ENCODE measurements at regions not wholly inside any gene's neighbourhood (a gene's known extent, or its start where the extent isn't known, plus 50 kb on each side); places are given as distances from the start of the nearest gene placed in this dataset.

GRCh38 chr14:105836160-105836559 is 309.8 kb downstream of the TMEM121 start:
- no peak for TF ChIP-seq TSHZ2 (CRISPR knock-in tag; IDR thresholded peaks at IDR 0.05)
- no peak for TF ChIP-seq RARB (CRISPR knock-in tag; IDR thresholded peaks at IDR 0.05)
- TF ChIP-seq ESRRG (CRISPR knock-in tag; IDR thresholded peaks at IDR 0.05), result no peak
- no peak for TF ChIP-seq CSDC2 (CRISPR knock-in tag; IDR thresholded peaks at IDR 0.05)
- TF ChIP-seq POU6F1 (CRISPR knock-in tag; IDR thresholded peaks at IDR 0.05; ENCODE audit: borderline replicate concordance, low read depth), result no peak
- TF ChIP-seq ZFP30 (CRISPR knock-in tag; IDR thresholded peaks at IDR 0.05), result no peak
- no peak for TF ChIP-seq ZNF70 (CRISPR knock-in tag; IDR thresholded peaks at IDR 0.05)
- TF ChIP-seq CSRNP3 (CRISPR knock-in tag; IDR thresholded peaks at IDR 0.05), result no peak
- no peak for TF ChIP-seq ARNTL (CRISPR knock-in tag; IDR thresholded peaks at IDR 0.05; ENCODE audit: borderline replicate concordance, low read depth)
- no peak for TF ChIP-seq ZFP3 (CRISPR knock-in tag; IDR thresholded peaks at IDR 0.05)
- TF ChIP-seq ISL1 (CRISPR knock-in tag; IDR thresholded peaks at IDR 0.05), result no peak
- no peak for TF ChIP-seq SNAI2 (CRISPR knock-in tag; IDR thresholded peaks at IDR 0.05)
- TF ChIP-seq PPARA (CRISPR knock-in tag; IDR thresholded peaks at IDR 0.05; ENCODE audit: borderline replicate concordance), result no peak
- TF ChIP-seq ZC3H10 (CRISPR knock-in tag; IDR thresholded peaks at IDR 0.05), result no peak
- TF ChIP-seq BACH2 (CRISPR knock-in tag; IDR thresholded peaks at IDR 0.05; ENCODE audit: borderline replicate concordance), result no peak
- no peak for TF ChIP-seq PATZ1 (CRISPR knock-in tag; IDR thresholded peaks at IDR 0.05; ENCODE audit: borderline replicate concordance)
- no peak for ATAC-seq

- ATAC-seq, result no peak
- no peak for TF ChIP-seq RARB (CRISPR knock-in tag; IDR thresholded peaks at IDR 0.05)
- TF ChIP-seq TSHZ2 (CRISPR knock-in tag; IDR thresholded peaks at IDR 0.05), result no peak
- TF ChIP-seq CSDC2 (CRISPR knock-in tag; IDR thresholded peaks at IDR 0.05), result no peak
- TF ChIP-seq ZFP3 (CRISPR knock-in tag; IDR thresholded peaks at IDR 0.05), result no peak
- no peak for TF ChIP-seq PATZ1 (CRISPR knock-in tag; IDR thresholded peaks at IDR 0.05; ENCODE audit: borderline replicate concordance)
- TF ChIP-seq BACH2 (CRISPR knock-in tag; IDR thresholded peaks at IDR 0.05; ENCODE audit: borderline replicate concordance), result no peak
- no peak for TF ChIP-seq CSRNP3 (CRISPR knock-in tag; IDR thresholded peaks at IDR 0.05)
These were observed 310.3 kb downstream of the TMEM121 start for GRCh38 chr14:105836730-105837129.
